AML-193 (cell line): ENCODE measurements at regions not wholly inside any gene's neighbourhood (a gene's known extent, or its start where the extent isn't known, plus 50 kb on each side); places are given as distances from the start of the nearest gene placed in this dataset.

Experiments used
- DNase-seq, 2 experiments: peaks; one replicate each; lab custom pipeline; 2025; lab: John Stamatoyannopoulos, UW

DNA sequence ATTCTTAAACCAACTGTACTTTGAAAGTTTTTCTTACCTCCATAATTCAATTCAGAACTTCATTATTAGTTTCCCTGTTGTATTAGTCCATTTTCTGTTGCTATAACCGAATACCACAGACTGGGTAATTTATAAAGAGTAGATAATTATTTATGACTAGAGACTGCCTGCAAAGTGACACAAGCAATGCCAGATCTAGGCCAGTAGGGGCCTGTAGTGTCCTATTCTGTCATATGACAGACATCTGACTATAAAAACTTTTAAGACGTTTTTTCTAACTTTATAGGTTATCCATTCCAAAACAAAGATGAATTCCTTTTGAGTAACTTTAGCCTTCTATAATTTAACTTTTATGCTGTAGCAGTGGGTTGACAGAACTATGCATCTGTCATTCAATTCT lies 2783.8 kb downstream of the PCDH9 start:
- peak; percentile 8 to 41 for DNase-seq

GRCh38 chr13:64441740-64442139 lies 2788.4 kb downstream of the PCDH9 start:
- no peak for DNase-seq

GRCh38 chr13:64438084-64438483 lies 2792.1 kb downstream of the PCDH9 start:
- no peak for DNase-seq

DNA sequence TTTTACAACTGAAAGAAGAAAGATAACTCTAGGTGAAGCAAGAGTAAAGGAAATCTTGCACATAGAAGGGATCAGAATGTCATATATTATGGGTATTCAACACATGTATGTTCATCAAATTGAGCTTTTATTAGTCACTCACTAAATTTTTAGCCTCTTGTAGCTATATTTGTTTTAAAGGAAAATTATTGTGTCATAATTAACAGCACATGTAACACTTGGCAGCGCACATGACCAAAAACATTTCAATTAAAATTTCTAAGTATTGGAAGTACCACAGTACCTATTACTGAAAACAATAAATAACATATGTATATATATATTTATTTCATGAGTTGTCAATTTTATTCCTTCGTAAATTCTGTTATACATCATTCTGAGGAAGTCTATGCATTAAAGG lies 2800.4 kb downstream of the PCDH9 start:
- DNase-seq, result no peak

DNA sequence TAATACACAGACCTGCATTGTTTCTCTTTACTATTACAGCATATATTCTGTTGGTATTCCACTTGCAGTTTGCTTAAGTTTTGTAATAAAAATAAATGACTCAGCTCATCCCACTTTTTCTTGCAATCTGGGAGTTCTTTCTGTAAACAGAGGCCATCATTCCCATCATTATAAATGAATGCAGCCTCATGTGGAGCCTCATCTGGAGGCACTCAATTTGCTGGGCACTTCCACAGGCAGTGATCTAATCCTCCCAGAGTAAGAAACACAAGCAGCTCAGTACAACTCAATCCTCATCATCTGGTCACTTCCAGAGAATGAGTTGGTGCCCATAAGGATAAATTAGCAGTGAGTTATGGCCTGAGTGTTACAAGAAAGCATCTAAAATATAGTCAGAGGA lies 2801.9 kb downstream of the PCDH9 start:
- no peak for DNase-seq

DNA sequence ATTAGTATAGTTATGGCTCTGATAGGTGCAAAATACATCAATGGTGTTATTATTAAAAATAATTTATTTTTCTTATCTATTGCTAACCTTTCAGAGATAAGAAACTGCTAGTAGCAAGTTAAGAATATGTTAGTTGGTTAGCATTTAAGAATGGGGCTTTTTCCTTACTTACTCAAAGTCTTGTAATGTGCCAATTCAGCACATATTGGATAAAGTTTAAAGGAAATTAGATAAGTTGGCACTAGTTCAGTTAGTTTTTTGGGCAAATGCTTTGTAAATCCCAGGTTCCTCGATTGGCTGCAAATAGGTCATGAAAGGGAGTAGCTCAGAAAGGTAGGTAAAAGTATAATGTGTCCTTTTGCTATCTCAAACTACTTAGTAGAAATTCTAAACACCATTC lies 2806.7 kb downstream of the PCDH9 start:
- DNase-seq, result no peak

DNA sequence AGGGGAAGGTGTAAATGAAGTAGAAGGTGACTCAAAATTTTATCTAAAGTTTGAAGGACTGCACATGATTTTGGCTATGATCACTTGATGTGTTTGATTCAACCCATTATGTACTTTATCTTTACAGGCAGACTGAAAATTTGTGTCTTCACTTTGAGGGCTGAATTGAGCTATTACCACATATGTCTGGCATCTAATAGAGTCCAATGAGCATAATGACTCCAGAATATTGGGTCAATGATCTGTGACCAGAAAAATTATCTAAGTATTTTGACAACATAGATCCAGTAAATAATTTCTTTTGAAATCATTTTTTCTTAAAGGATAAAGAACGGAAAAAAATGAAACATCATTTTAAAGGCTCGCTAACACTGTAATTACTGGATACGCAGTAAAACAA lies 2810.0 kb downstream of the PCDH9 start:
- no peak for DNase-seq

- DNase-seq, result no peak
Observed at GRCh38 chr13:64417581-64417980, 2812.6 kb downstream of the PCDH9 start.

DNA sequence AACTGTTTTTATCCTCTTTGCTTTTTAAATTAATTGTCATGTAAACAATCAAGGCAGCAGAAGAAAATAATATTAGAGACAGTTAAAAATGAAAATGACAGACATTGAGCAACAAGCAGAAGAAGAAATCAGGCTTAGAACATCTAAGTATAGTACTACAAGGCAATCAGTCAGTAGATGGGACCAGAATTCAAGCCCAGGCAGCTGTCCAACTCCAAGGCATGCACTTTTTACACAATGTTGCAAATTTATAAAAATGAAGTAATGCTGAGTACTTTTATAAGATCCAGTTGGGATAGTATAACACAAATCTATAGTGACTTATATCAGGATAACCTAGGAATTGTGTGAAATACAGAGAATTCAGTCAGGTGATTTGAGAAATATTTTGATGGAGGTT lies 2815.8 kb downstream of the PCDH9 start:
- DNase-seq, result no peak

DNA sequence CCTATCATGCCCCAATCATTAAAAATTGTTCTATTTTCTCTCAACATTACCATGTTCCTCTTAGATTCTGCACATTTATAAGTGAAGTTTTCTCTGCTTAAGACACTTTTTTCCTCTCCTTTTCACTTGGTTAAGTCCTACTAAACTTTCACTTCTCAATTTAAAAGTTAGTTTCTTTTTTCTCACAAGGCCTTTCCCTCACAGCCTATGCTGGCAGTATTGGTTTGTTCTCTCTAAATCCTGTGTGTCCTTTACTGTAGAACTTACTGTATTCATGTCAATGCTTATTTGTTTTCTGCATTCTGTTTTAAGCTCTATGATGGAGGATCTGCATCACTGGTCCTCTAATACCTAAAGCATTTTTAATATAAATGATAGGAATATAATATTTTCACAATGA lies 2816.6 kb downstream of the PCDH9 start:
- no peak for DNase-seq

- DNase-seq, result no peak
Observed at GRCh38 chr13:64410276-64411053, 2819.7 kb downstream of the PCDH9 start.

DNA sequence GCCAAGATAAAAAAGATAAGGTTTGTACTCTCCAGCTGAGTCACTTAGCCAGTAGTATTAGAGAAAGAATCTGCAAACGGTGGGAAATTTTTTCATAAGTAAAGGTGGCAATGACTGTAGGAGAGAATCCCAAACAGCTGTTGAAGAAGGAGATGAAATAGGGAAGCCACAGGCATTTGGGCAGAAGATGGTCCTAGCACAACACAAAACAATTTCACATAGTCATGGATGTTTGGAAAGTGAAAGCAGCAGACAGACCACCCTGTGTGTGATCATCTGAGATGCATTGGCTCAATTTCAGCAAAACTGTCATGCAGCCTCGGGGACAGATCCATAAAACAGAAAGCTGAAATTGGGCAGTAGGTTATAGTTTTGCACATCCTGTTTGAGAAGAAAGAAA lies 2832.4 kb downstream of the PCDH9 start:
- no peak for DNase-seq

DNA sequence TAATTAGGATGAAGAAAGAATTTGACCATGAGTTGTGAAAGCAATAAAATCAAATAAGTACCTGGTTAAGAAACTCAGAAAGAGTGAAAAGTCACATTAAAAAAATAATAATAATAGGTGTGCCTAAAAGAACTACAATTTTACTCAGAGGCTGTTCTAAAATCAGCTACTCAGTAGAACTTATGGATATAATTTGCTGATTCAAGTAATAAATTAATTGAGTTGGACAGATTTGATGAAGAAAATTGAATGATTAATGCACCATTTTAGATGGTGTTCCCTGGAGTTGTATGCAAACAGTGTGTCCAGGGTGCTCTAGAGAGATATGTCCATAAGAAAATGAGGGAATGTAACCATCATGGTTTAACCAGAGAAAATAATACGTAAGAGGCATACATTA lies 2852.5 kb downstream of the PCDH9 start:
- DNase-seq, result no peak

DNA sequence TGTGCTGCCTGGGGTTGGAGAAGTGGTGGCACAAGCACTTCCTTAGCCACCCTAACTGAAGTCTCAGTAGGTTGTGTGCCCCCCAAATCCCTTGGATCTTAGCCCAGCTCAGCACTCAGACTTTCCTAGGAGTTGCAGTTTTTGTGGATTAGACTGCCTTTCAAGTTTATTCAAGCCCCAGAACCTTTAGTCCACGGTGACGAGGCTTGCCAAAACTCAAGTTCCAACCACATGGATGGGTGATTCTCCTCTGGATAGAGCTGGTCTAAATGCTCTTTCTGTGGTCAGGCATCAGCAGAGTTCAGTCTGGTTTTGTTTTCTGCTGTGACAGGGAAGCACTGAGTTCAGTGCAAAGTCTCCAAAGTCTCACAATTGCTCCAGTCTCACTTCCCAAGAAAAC lies 2858.7 kb downstream of the PCDH9 start:
- no peak for DNase-seq

GRCh38 chr13:64371045-64371444 lies 2859.1 kb downstream of the PCDH9 start:
- no peak for DNase-seq

- DNase-seq, result peak; percentile 33 to 37
Observed at GRCh38 chr13:64369121-64369520, 2861.0 kb downstream of the PCDH9 start.

GRCh38 chr13:64362564-64362963 lies 2867.6 kb downstream of the PCDH9 start:
- no peak for DNase-seq

- no peak for DNase-seq
Observed at GRCh38 chr13:64347664-64348063, 2882.5 kb downstream of the PCDH9 start.

DNA sequence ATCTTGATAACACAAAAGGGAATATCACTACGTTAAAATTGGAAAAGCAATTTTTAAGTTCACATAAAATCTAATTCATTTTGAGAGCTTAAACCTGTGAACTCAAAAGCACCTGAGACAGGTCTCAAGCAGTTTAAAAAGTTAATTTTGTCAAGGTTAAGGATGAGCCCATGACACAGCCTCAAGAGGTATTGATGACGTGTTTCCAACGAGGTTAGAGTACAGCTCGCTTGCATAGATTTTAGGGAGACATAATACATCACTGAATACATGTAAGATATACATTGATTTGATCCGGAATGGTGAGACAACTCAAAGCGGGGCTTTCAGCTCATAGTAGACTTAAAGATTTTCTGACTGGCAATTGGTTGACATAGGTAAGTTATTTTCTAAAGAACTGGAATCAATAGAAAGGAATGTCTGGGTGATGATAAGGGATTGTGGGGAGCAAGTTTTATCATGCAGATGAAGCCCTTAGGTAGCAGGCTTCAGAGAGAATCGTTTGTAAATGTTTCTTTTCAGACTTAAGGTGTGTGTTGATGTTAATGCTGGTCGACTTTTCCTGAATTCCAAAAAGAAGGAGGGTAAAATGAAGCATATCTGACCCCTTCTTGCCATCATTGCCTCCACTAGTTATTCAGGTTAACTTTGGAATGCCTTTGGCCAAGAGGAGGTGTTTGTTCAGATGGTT lies 2890.6 kb downstream of the PCDH9 start:
- DNase-seq, result no peak

- no peak for DNase-seq
Observed at GRCh38 chr13:64338671-64339070, 2891.5 kb downstream of the PCDH9 start.

GRCh38 chr13:64333888-64334287 lies 2896.2 kb downstream of the PCDH9 start:
- DNase-seq, result no peak

DNA sequence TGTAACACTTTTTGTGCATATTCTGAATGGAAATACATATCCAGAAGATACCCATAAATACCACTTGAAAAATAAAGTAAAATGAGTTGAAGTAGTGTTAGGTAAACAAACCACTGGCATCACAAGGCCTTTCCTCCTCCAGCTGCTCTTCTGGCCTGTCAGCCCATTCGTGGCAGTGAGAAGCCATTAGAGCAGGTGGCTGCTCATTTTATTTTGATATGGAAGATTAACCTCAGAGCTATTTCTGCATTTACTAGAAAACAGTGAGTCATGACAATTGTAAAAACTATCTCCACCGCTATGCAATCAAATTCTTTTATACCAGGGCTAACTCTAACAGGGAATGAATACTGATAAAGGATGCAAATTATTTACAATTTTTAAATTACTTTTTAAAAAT lies 2898.1 kb downstream of the PCDH9 start:
- no peak for DNase-seq

DNA sequence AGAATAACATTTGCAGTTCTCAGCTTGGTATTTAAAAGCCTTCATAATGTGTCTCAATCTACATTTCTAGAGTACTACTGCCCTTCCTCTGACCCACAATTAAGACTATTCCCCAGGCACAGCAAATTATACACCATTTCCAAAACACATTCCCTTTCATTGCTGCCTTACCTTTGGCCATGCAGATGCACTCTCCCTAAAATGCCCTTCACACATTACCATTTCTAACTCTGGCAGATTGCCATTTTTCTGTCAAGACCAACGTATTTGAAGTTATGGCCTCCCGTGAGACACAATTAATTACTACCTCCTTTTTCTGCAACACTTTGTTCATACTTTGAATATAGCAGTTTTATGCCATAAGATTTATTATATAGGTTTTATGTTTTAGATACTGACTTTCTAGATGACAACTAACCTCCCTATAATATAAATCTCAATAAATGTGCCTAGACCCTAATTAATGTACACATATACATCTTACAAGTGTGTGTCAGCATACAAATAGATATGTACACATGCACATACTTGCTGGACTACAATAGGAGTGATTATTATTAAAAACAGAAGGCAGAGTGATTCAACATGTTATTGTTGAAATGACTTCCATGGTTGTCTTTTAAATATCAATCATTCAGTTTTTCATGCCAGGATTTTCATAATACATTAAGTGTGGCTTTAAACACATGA lies 2902.5 kb downstream of the PCDH9 start:
- no peak for DNase-seq
